Neural progenitor cell (in vitro differentiated cells): ENCODE measurements at regions not wholly inside any gene's neighbourhood (a gene's known extent, or its start where the extent isn't known, plus 50 kb on each side); places are given as distances from the start of the nearest gene placed in this dataset.
"Not testable (repeated sequence)": the region's sequence is repeated elsewhere in the genome, so short reads cannot be mapped to it uniquely, and the experiment has no call there.

ENCODE experiments used
- DNase-seq: peaks from one replicate; pipeline ENCODE4 v3.0.0-alpha.2; 2016; ENCODE audit warnings: low spot score
- H2AFZ ChIP-seq: fragments of 200-600 bp; sonication (generic); replicated peaks from 2 replicates; pipeline ENCODE4 v1.6.1; 2016; ENCODE audit warnings: antibody characterized with exemption
- H3F3A ChIP-seq: fragments of 200-600 bp; sonication (generic); 2 replicates; pipeline ENCODE4 v1.6.1; 2016; ENCODE audit warnings: antibody characterized with exemption, low read depth
- H3K27ac ChIP-seq: fragments of 200-600 bp; sonication (generic); 2 replicates; pipeline ENCODE4 v1.5.1; 2016; ENCODE audit warnings: mild to moderate bottlenecking
- H3K27me3 ChIP-seq: fragments of 200-600 bp; sonication (generic); 2 replicates; pipeline ENCODE4 v1.6.1; 2016; ENCODE audit warnings: mild to moderate bottlenecking, moderate library complexity
- H3K36me3 ChIP-seq: fragments of 200-600 bp; sonication (generic); 2 replicates; pipeline ENCODE4 v1.5.1; 2016
- H3K4me1 ChIP-seq: fragments of 200-600 bp; sonication (generic); 2 replicates; pipeline ENCODE4 v1.6.1; 2016; ENCODE audit warnings: mixed run types
- H3K4me2 ChIP-seq: fragments of 200-600 bp; sonication (generic); 2 replicates; pipeline ENCODE4 v1.6.1; 2016
- H3K4me3 ChIP-seq: fragments of 200-600 bp; sonication (generic); 2 replicates; pipeline ENCODE4 v1.5.1; 2016
- H3K79me2 ChIP-seq: fragments of 200-600 bp; sonication (generic); 2 replicates; pipeline ENCODE4 v1.6.1; 2016; ENCODE audit warnings: low read depth
- H3K9ac ChIP-seq: fragments of 200-600 bp; sonication (generic); 2 replicates; pipeline ENCODE4 v1.6.1; 2016
- H3K9me3 ChIP-seq: fragments of 200-600 bp; sonication (generic); 2 replicates; pipeline ENCODE4 v1.5.1; 2016; ENCODE audit warnings: low read depth
- H4K20me1 ChIP-seq: fragments of 200-600 bp; sonication (generic); 2 replicates; pipeline ENCODE4 v1.6.1; 2016; ENCODE audit warnings: low read depth
- H3K27ac Mint-ChIP-seq: 3 replicates; pipeline ENCODE4 v1.8.0; 2021; ENCODE audit warnings: mixed read lengths
- H3K27me3 Mint-ChIP-seq: 2 replicates; pipeline ENCODE4 v1.8.0; 2022; ENCODE audit warnings: low read depth, mild to moderate bottlenecking, inconsistent platforms, moderate library complexity, mixed read lengths; ENCODE audit not compliant: insufficient read depth
- H3K36me3 Mint-ChIP-seq: 3 replicates; pipeline ENCODE4 v1.8.0; 2021; ENCODE audit warnings: mixed read lengths
- H3K4me1 Mint-ChIP-seq: 3 replicates; pipeline ENCODE4 v1.8.0; 2021; ENCODE audit warnings: mixed read lengths
- H3K4me3 Mint-ChIP-seq: 3 replicates; pipeline ENCODE4 v1.8.0; 2021; ENCODE audit warnings: mild to moderate bottlenecking, moderate library complexity, mixed read lengths
- H3K9me3 Mint-ChIP-seq: 3 replicates; pipeline ENCODE4 v1.8.0; 2020; ENCODE audit warnings: mixed read lengths
- CTCF ChIP-seq: fragments of 200-600 bp; sonication (generic); IDR thresholded peaks from 2 replicates; pipeline ENCODE4 v1.5.1; 2017; ENCODE audit warnings: antibody characterized with exemption, mild to moderate bottlenecking
- EZH2 ChIP-seq: fragments of 200-600 bp; sonication (generic); IDR thresholded peaks from 2 replicates; pipeline ENCODE4 v1.6.1; 2017; ENCODE audit warnings: antibody characterized with exemption, mild to moderate bottlenecking, moderate library complexity
- EZH2phosphoT487 ChIP-seq: fragments of 200-600 bp; sonication (generic); IDR thresholded peaks from 2 replicates; pipeline ENCODE4 v1.6.1; 2017; ENCODE audit warnings: antibody characterized with exemption

- H3K36me3 ChIP-seq = no peaks in the 10 kb centered on the region
- DNase-seq = peak; percentile 34
- H3K4me3 ChIP-seq = no peak overlapping the region
- H4K20me1 ChIP-seq = no peaks in the 10 kb centered on the region
- H3K4me3 Mint-ChIP-seq = peak overlapping the region; percentile 76
- TF ChIP-seq EZH2 = no peak
- H3K27me3 ChIP-seq = no peaks in the 10 kb centered on the region
- H3K27me3 Mint-ChIP-seq = no peaks in the 10 kb centered on the region
- H3K4me1 ChIP-seq = peaks cover 10% of the 10 kb centered on the region
- H3K79me2 ChIP-seq = no peaks in the 10 kb centered on the region
- H3F3A ChIP-seq = peaks cover 14% of the 10 kb centered on the region
- no peak overlapping the region for H3K9ac ChIP-seq
- H3K4me1 Mint-ChIP-seq = peaks cover 18% of the 10 kb centered on the region
- no peaks in the 10 kb centered on the region for H3K9me3 Mint-ChIP-seq
- H3K4me2 ChIP-seq = peak overlapping the region; percentile 48
- no peaks in the 10 kb centered on the region for H3K36me3 Mint-ChIP-seq
- H3K9me3 ChIP-seq = no peaks in the 10 kb centered on the region
- H3K27ac ChIP-seq = no peak overlapping the region
- H2AFZ ChIP-seq = peak overlapping the region; percentile 22
- H3K27ac Mint-ChIP-seq = peak overlapping the region; percentile 67
These were observed 52.7 kb upstream of the ATP5PO start for GRCh38 chr21:33968080-33968994.

GRCh38 chr21:33967086-33967571, 51.5 kb upstream of the ATP5PO start:
- no peak overlapping the region for H3K4me2 ChIP-seq
- H2AFZ ChIP-seq = no peak overlapping the region
- TF ChIP-seq EZH2phosphoT487 (no peak), CTCF (no peak), EZH2 (no peak)
- peaks cover 10% of the 10 kb centered on the region for H3K4me1 ChIP-seq
- no peak overlapping the region for H3K9ac ChIP-seq
- Mint-ChIP-seq H3K36me3 (no peaks in the 10 kb centered on the region), H3K27ac (no peak overlapping the region), H3K4me1 (peaks cover 14% of the 10 kb centered on the region), H3K4me3 (no peak overlapping the region), H3K9me3 (no peaks in the 10 kb centered on the region), H3K27me3 (no peaks in the 10 kb centered on the region)
- DNase-seq = no peak
- no peaks in the 10 kb centered on the region for H3K36me3 ChIP-seq
- H3K27ac ChIP-seq = no peak overlapping the region
- no peaks in the 10 kb centered on the region for H4K20me1 ChIP-seq
- H3K79me2 ChIP-seq = no peaks in the 10 kb centered on the region
- H3K27me3 ChIP-seq = no peaks in the 10 kb centered on the region
- H3K9me3 ChIP-seq = no peaks in the 10 kb centered on the region
- no peak overlapping the region for H3K4me3 ChIP-seq
- H3F3A ChIP-seq = peaks cover 14% of the 10 kb centered on the region

- H3K9me3 Mint-ChIP-seq = no peaks in the 10 kb centered on the region
- H3K9ac ChIP-seq = no peak overlapping the region
- no peak overlapping the region for H3K4me3 ChIP-seq
These were observed 50.8 kb upstream of the ATP5PO start for GRCh38 chr21:33966324-33966949.

GRCh38 chr21:33965662-33966061, 50.1 kb upstream of the ATP5PO start:
- H3K9me3 ChIP-seq, H2AFZ ChIP-seq, H3K27ac Mint-ChIP-seq, H3K4me3 Mint-ChIP-seq, DNase-seq, H3K36me3 Mint-ChIP-seq, H3K9me3 Mint-ChIP-seq, H3K79me2 ChIP-seq, H3K4me1 Mint-ChIP-seq, H3K27me3 Mint-ChIP-seq, H4K20me1 ChIP-seq, H3K27ac ChIP-seq, H3K4me1 ChIP-seq, H3K4me2 ChIP-seq, H3K36me3 ChIP-seq, H3K4me3 ChIP-seq, H3K9ac ChIP-seq, H3K27me3 ChIP-seq: not testable (repeated sequence)
- peaks cover 14% of the 10 kb centered on the region for H3F3A ChIP-seq

More at GRCh38 chr21:33966324-33966949, 50.8 kb upstream of the ATP5PO start:
- Mint-ChIP-seq H3K4me3 (no peak overlapping the region), H3K27ac (no peak overlapping the region), H3K27me3 (no peaks in the 10 kb centered on the region), H3K4me1 (peaks cover 8% of the 10 kb centered on the region), H3K36me3 (no peaks in the 10 kb centered on the region)
- Histone ChIP-seq H3K4me2 (no peak overlapping the region), H4K20me1 (no peaks in the 10 kb centered on the region), H3K36me3 (no peaks in the 10 kb centered on the region), H3K27me3 (no peaks in the 10 kb centered on the region), H3K79me2 (no peaks in the 10 kb centered on the region), H3K9me3 (no peaks in the 10 kb centered on the region), H2AFZ (no peak overlapping the region), H3K27ac (peak overlapping the region; percentile 46), H3K4me1 (peaks cover 4% of the 10 kb centered on the region), H3F3A (peaks cover 14% of the 10 kb centered on the region)
- DNase-seq = no peak
- TF ChIP-seq CTCF (no peak), EZH2 (no peak), EZH2phosphoT487 (no peak)
